ENCODE measurements at regions not wholly inside any gene's neighbourhood (a gene's known extent, or its start where the extent isn't known, plus 50 kb on each side); places are given as distances from the start of the nearest gene placed in this dataset.

DNA sequence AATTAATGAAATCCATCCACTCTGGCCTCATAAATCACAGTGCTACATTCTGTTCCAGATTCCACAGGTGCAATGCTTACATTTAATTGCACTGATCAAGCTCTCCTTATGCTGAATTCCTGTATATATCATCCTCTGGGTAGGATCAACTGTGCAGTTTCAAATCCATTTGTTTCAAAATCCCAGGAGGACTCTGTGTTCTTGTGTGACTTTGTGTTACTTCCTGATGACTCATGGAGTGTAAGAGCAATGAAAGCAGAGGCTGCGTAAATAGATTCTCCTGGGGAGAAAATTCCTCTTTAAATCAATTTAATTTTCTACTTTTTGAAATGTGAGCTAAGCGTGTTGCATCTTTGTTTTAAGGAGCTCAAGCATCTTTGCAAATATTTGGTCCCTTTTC lies 752.7 kb downstream of the METTL15 start:
- intact Hi-C loops (cut with micrococcal nuclease) = loop anchor here (10.0 kb wide), 1 partner anchor 1166 kb away; no protein-coding TSS in a partner anchor
- RAD21 ChIA-PET (ENCODE audit: low non-redundant PET in 1 of 2, low total read pairs in 2 of 2, uncharacterized antibody in 2 of 2, unreplicated experiment in 2 of 2) = no interaction called here
- TF ChIP-seq EGR1 (IDR thresholded peaks at IDR 0.05; ENCODE audit: low read depth) (no peak), MAX (IDR thresholded peaks at IDR 0.05) (no peak), SP1 (IDR thresholded peaks at IDR 0.05; ENCODE audit: low read depth) (peak; percentile 40; the same call in 1 of the 2 replicates), ZFX (IDR thresholded peaks at IDR 0.05) (no peak), YY1 (IDR thresholded peaks at IDR 0.05; ENCODE audit: extremely low read depth, insufficient replicate concordance, low read depth, low read length) (no peak), RAD21 (IDR thresholded peaks at IDR 0.05; ENCODE audit: low read depth) (no peak), TCF7L2 (IDR thresholded peaks at IDR 0.05; ENCODE audit: borderline replicate concordance, extremely low read depth, insufficient read depth, insufficient read length) (peak; percentile 27), EZH2 (IDR thresholded peaks at IDR 0.05) (no peak), ZBTB33 (IDR thresholded peaks at IDR 0.05; ENCODE audit: extremely low read depth, insufficient replicate concordance, low read length) (no peak), ATF3 (IDR thresholded peaks at IDR 0.05) (no peak), FOSL1 (IDR thresholded peaks at IDR 0.05; ENCODE audit: low read depth) (peak; percentile 69), EZH2phosphoT487 (IDR thresholded peaks at IDR 0.05; ENCODE audit: borderline replicate concordance) (no peak), POLR2A (IDR thresholded peaks at IDR 0.05; ENCODE audit: borderline replicate concordance, extremely low read depth, insufficient read depth, insufficient read length) (no peak), POLR2AphosphoS5 (IDR thresholded peaks at IDR 0.05; ENCODE audit: low read depth, low read length) (no peak), ELF1 (IDR thresholded peaks at IDR 0.05; ENCODE audit: borderline replicate concordance, low read depth) (0 out of 2 replicates have a peak, but pooled peaks have one; percentile 13), JUND (IDR thresholded peaks at IDR 0.05) (peak; percentile 60; the same call in 1 of the 2 replicates), SRF (IDR thresholded peaks at IDR 0.05; ENCODE audit: low read depth) (no peak), CBX3 (IDR thresholded peaks at IDR 0.05; ENCODE audit: low read depth) (peak; percentile 55; the same call in 1 of the 2 replicates), ZNF274 (IDR thresholded peaks at IDR 0.05; ENCODE audit: low read depth, low read length) (no peak), SIN3A (IDR thresholded peaks at IDR 0.05; ENCODE audit: low read depth) (no peak), CEBPB (IDR thresholded peaks at IDR 0.05; ENCODE audit: low read depth) (peak; percentile 46; the same call in 1 of the 2 replicates)
- TF ChIP-seq, protein P1, sequence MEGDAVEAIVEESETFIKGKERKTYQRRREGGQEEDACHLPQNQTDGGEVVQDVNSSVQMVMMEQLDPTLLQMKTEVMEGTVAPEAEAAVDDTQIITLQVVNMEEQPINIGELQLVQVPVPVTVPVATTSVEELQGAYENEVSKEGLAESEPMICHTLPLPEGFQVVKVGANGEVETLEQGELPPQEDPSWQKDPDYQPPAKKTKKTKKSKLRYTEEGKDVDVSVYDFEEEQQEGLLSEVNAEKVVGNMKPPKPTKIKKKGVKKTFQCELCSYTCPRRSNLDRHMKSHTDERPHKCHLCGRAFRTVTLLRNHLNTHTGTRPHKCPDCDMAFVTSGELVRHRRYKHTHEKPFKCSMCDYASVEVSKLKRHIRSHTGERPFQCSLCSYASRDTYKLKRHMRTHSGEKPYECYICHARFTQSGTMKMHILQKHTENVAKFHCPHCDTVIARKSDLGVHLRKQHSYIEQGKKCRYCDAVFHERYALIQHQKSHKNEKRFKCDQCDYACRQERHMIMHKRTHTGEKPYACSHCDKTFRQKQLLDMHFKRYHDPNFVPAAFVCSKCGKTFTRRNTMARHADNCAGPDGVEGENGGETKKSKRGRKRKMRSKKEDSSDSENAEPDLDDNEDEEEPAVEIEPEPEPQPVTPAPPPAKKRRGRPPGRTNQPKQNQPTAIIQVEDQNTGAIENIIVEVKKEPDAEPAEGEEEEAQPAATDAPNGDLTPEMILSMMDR (IDR thresholded peaks at IDR 0.05 in 2 of 3, conservative IDR thresholded peaks at IDR 0.05 in 1 of 3; ENCODE audit: borderline replicate concordance in 1 of 3, insufficient read depth in 1 of 3, low read depth in 2 of 3, low read length in 2 of 3) = no peak

More for the DNA sequence above, 752.7 kb downstream of the METTL15 start:
- Histone ChIP-seq H3K9me2 (ENCODE audit: insufficient read depth) (no peaks in the 10 kb centered on the region), H3K9ac (ENCODE audit: low read length) (no peak overlapping the region), H3K4me3 (replicated peaks in 1 of 2; ENCODE audit: low read depth in 1 of 2, low read length in 2 of 2) (no peak overlapping the region), H2AFZ (ENCODE audit: low read depth, low read length, poor library complexity, severe bottlenecking) (peak overlapping the region; percentile 86), H3K36me3 (ENCODE audit: control insufficient read depth in 1 of 2, insufficient read depth in 2 of 2, low read length in 2 of 2) (no peaks in the 10 kb centered on the region), H3K27ac (ENCODE audit: low read depth, low read length) (no peak overlapping the region), H3K27me3 (ENCODE audit: insufficient read depth, low read length) (no peaks in the 10 kb centered on the region), H4K20me1 (ENCODE audit: insufficient read depth) (no peaks in the 10 kb centered on the region), H3K9me3 (ENCODE audit: control insufficient read depth in 1 of 2, insufficient read depth in 1 of 2, low read depth in 1 of 2, low read length in 2 of 2) (no peaks in the 10 kb centered on the region), H3K4me2 (ENCODE audit: low read length) (peak overlapping the region; percentile 52), H3K79me2 (ENCODE audit: insufficient read depth, low read length) (no peaks in the 10 kb centered on the region), H3K4me1 (ENCODE audit: control insufficient read depth in 1 of 2, insufficient read depth in 2 of 2, low read length in 2 of 2) (peaks cover 0 to 10% of the 10 kb centered on the region in 2 experiments; a peak in 2 of 4 replicates)
- DNase-seq (ENCODE audit: low read depth, low spot score) (peak; percentile 13), ATAC-seq (no peak; the same call in 1 of the 2 replicates)
- POLR2A ChIA-PET = no interaction called here
- CTCF ChIA-PET = interaction anchor here (1.3 kb wide), 1 partner anchor 1160 kb away, joined by 3 read pairs; the partner anchor contains the start of gene BDNF
- no TSS peak for BruUV-seq (replicated peaks)
